ENCODE measurements at regions not wholly inside any gene's neighbourhood (a gene's known extent, or its start where the extent isn't known, plus 50 kb on each side); places are given as distances from the start of the nearest gene placed in this dataset.

DNA sequence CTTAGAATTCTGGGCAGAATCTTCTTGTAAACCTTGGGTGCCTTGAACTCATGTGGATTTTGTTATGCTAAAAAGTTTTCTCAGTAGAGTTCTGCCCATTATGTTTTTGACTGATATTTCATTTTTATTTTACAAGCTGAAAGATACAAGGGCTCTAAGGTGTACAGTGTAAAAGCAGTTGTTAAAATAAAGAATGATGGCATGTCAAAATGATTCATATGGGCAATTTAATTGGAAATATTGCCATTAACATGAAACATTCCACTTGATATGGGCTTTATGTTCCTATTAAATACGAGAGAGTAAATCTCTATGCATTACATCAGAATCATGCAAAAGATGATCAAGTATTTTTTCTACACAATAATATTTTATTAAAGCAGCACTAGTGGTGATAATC, 295.1 kb upstream of the ATP2B1 start:
- FAIRE-seq (no peak), DNase-seq (ENCODE audit: low read depth, low spot score) (no peak)
- Histone ChIP-seq H4K20me1 (replicated peaks; ENCODE audit: control insufficient read depth, extremely low read depth, insufficient read depth, low read length) (no peaks in the 10 kb centered on the region), H3K27me3 (ENCODE audit: control insufficient read depth in 2 of 2, insufficient read depth in 2 of 2, low read length in 2 of 2) (no peaks in the 10 kb centered on the region), H3K4me2 (ENCODE audit: insufficient read depth, low read length) (no peak overlapping the region), H3K36me3 (ENCODE audit: control insufficient read depth in 2 of 2, extremely low read depth in 1 of 2, insufficient read depth in 2 of 2, low read length in 2 of 2) (no peaks in the 10 kb centered on the region), H3K4me1 (ENCODE audit: control insufficient read depth, extremely low read depth, insufficient read depth, low read length) (peaks cover 11% of the 10 kb centered on the region), H3K79me2 (ENCODE audit: control insufficient read depth, insufficient read depth, low read length) (no peaks in the 10 kb centered on the region), H3K9me1 (replicated peaks; ENCODE audit: control insufficient read depth, extremely low read depth, insufficient read depth, low read length) (no peaks in the 10 kb centered on the region), H3K9me3 (replicated peaks; ENCODE audit: control insufficient read depth, insufficient read depth, low read length) (no peaks in the 10 kb centered on the region), H2AFZ (ENCODE audit: low read depth, low read length) (no peak overlapping the region), H3K4me3 (replicated peaks in 1 of 3; ENCODE audit: insufficient read depth in 1 of 3, low read depth in 1 of 3, low read length in 3 of 3) (no peak overlapping the region), H3K27ac (ENCODE audit: insufficient read depth, low read depth, low read length) (no peak overlapping the region), H3K9ac (replicated peaks; ENCODE audit: extremely low read depth, insufficient read depth, low read length) (no peak overlapping the region)
- dilution Hi-C loops (cut with MboI; ENCODE audit: extremely low pct_ligation_motif_present, low sequenced_read_pairs) (no loop called here), intact Hi-C loops (cut with micrococcal nuclease) (no loop called here)
- ChIA-PET CTCF (interaction anchor here (0.8 kb wide), 1 partner anchor 18 kb away, joined by 3 read pairs; no protein-coding TSS in a partner anchor), POLR2A (no interaction called here)
- BruUV-seq (replicated peaks) = no TSS peak
- TF ChIP-seq FOS (IDR thresholded peaks at IDR 0.05; ENCODE audit: borderline replicate concordance, insufficient read depth, low read length) (no peak), POLR2AphosphoS5 (IDR thresholded peaks at IDR 0.05; ENCODE audit: insufficient read depth, low read depth, low read length) (no peak), JUN (IDR thresholded peaks at IDR 0.05; ENCODE audit: borderline replicate concordance, insufficient read depth, insufficient read length, low read depth) (no peak), POLR2A (IDR thresholded peaks at IDR 0.05; ENCODE audit: low read depth, low read length) (no peak)
- TF ChIP-seq, protein P1, sequence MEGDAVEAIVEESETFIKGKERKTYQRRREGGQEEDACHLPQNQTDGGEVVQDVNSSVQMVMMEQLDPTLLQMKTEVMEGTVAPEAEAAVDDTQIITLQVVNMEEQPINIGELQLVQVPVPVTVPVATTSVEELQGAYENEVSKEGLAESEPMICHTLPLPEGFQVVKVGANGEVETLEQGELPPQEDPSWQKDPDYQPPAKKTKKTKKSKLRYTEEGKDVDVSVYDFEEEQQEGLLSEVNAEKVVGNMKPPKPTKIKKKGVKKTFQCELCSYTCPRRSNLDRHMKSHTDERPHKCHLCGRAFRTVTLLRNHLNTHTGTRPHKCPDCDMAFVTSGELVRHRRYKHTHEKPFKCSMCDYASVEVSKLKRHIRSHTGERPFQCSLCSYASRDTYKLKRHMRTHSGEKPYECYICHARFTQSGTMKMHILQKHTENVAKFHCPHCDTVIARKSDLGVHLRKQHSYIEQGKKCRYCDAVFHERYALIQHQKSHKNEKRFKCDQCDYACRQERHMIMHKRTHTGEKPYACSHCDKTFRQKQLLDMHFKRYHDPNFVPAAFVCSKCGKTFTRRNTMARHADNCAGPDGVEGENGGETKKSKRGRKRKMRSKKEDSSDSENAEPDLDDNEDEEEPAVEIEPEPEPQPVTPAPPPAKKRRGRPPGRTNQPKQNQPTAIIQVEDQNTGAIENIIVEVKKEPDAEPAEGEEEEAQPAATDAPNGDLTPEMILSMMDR (IDR thresholded peaks at IDR 0.05; ENCODE audit: extremely low read depth in 1 of 2, insufficient read depth in 1 of 2, low read depth in 1 of 2, low read length in 2 of 2) = no peak
- TF ChIP-seq, protein P2, sequence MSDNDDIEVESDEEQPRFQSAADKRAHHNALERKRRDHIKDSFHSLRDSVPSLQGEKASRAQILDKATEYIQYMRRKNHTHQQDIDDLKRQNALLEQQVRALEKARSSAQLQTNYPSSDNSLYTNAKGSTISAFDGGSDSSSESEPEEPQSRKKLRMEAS (IDR thresholded peaks at IDR 0.05; ENCODE audit: insufficient read depth, insufficient read length) = no peak

DNA sequence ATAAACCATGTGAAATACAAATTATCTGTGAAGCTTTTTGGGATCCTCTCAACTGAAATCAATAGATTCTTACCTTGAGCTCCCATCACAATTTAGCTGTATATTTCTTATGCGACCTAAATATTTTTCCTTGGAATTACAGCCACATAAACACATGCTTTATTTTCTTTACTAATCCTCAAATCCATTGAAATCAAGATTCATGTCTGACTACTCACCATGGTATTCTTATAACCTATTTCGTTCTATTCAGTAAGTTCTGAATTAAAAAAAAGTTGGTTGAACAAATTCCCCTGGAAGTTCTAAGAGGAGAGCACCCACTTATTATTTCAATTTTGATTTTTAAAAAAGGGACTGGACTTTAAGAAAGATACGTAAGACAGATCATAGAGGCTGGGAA, 292.1 kb upstream of the ATP2B1 start:
- Histone ChIP-seq H2AFZ (ENCODE audit: low read depth, low read length) (no peak overlapping the region), H4K20me1 (replicated peaks; ENCODE audit: control insufficient read depth, extremely low read depth, insufficient read depth, low read length) (no peaks in the 10 kb centered on the region), H3K9me3 (replicated peaks; ENCODE audit: control insufficient read depth, insufficient read depth, low read length) (no peaks in the 10 kb centered on the region), H3K27ac (ENCODE audit: insufficient read depth, low read depth, low read length) (no peak overlapping the region), H3K9me1 (replicated peaks; ENCODE audit: control insufficient read depth, extremely low read depth, insufficient read depth, low read length) (no peaks in the 10 kb centered on the region), H3K4me3 (replicated peaks in 1 of 3; ENCODE audit: insufficient read depth in 1 of 3, low read depth in 1 of 3, low read length in 3 of 3) (no peak overlapping the region), H3K36me3 (ENCODE audit: control insufficient read depth in 2 of 2, extremely low read depth in 1 of 2, insufficient read depth in 2 of 2, low read length in 2 of 2) (no peaks in the 10 kb centered on the region), H3K4me2 (ENCODE audit: insufficient read depth, low read length) (no peak overlapping the region), H3K4me1 (ENCODE audit: control insufficient read depth, extremely low read depth, insufficient read depth, low read length) (peaks cover 11% of the 10 kb centered on the region), H3K79me2 (ENCODE audit: control insufficient read depth, insufficient read depth, low read length) (no peaks in the 10 kb centered on the region), H3K9ac (replicated peaks; ENCODE audit: extremely low read depth, insufficient read depth, low read length) (no peak overlapping the region), H3K27me3 (ENCODE audit: control insufficient read depth in 2 of 2, insufficient read depth in 2 of 2, low read length in 2 of 2) (no peaks in the 10 kb centered on the region)
- FAIRE-seq (no peak), DNase-seq (ENCODE audit: low read depth, low spot score) (no peak)
- ChIA-PET POLR2A (no interaction called here), CTCF (no interaction called here)
- intact Hi-C loops (cut with micrococcal nuclease) (no loop called here), dilution Hi-C loops (cut with MboI; ENCODE audit: extremely low pct_ligation_motif_present, low sequenced_read_pairs) (no loop called here)
- BruUV-seq (replicated peaks) = no TSS peak
- TF ChIP-seq MYC (IDR thresholded peaks at IDR 0.05; ENCODE audit: low read depth, low read length) (no peak), EZH2 (IDR thresholded peaks at IDR 0.05; ENCODE audit: borderline replicate concordance, low read depth, low read length, severe bottlenecking) (no peak), POLR2AphosphoS5 (IDR thresholded peaks at IDR 0.05; ENCODE audit: insufficient read depth, low read depth, low read length) (no peak), POLR2A (IDR thresholded peaks at IDR 0.05; ENCODE audit: low read depth, low read length) (no peak), GATA2 (IDR thresholded peaks at IDR 0.05; ENCODE audit: insufficient read depth, insufficient read length, low read depth, low read length) (no peak)
- TF ChIP-seq, protein P1 (IDR thresholded peaks at IDR 0.05; ENCODE audit: extremely low read depth in 1 of 2, insufficient read depth in 1 of 2, low read depth in 1 of 2, low read length in 2 of 2) = no peak
- TF ChIP-seq, protein P2 (IDR thresholded peaks at IDR 0.05; ENCODE audit: insufficient read depth, insufficient read length) = no peak
